HG03066 (cell line): ENCODE measurements at regions not wholly inside any gene's neighbourhood (a gene's known extent, or its start where the extent isn't known, plus 50 kb on each side); places are given as distances from the start of the nearest gene placed in this dataset.

Experiments
- ATAC-seq: cut with Tn5 transposase; IDR thresholded peaks from one replicate; pipeline ENCODE4 v1.9.1; 2021; ENCODE audit warnings: low read depth; ENCODE audit not compliant: unreplicated experiment

- ATAC-seq = no peak
Measured at GRCh38 chr20:58071298-58071697, 157.2 kb downstream of the ANKRD60 start.

GRCh38 chr20:58070664-58071196, 157.7 kb downstream of the ANKRD60 start:
- ATAC-seq = no peak

GRCh38 chr20:58069796-58070663, 158.4 kb downstream of the ANKRD60 start:
- no peak for ATAC-seq

- no peak for ATAC-seq
Measured at GRCh38 chr20:58069207-58069606, 159.2 kb downstream of the ANKRD60 start.

GRCh38 chr20:58065508-58066361, 162.7 kb downstream of the ANKRD60 start:
- ATAC-seq = no peak

- ATAC-seq = no peak
Measured at GRCh38 chr20:58064411-58065010, 163.9 kb downstream of the ANKRD60 start.

GRCh38 chr20:58059260-58059544, 169.3 kb downstream of the ANKRD60 start:
- ATAC-seq = no peak

- ATAC-seq = no peak
Measured at GRCh38 chr20:58058421-58059259, 169.8 kb downstream of the ANKRD60 start.

- ATAC-seq = no peak
Measured at GRCh38 chr20:58056921-58057686, 171.3 kb downstream of the ANKRD60 start.

GRCh38 chr20:58056021-58056591, 172.3 kb downstream of the ANKRD60 start:
- no peak for ATAC-seq

GRCh38 chr20:58054780-58055373, 173.6 kb downstream of the ANKRD60 start:
- ATAC-seq = no peak

GRCh38 chr20:58054082-58054779, 174.2 kb downstream of the ANKRD60 start:
- no peak for ATAC-seq

GRCh38 chr20:58053391-58054055, 174.9 kb downstream of the ANKRD60 start:
- no peak for ATAC-seq

- no peak for ATAC-seq
Measured at GRCh38 chr20:58051367-58051766, 177.1 kb downstream of the ANKRD60 start.

GRCh38 chr20:58048096-58048702, 180.3 kb downstream of the ANKRD60 start:
- no peak for ATAC-seq

- no peak for ATAC-seq
Measured at GRCh38 chr20:58046311-58046710, 182.1 kb downstream of the ANKRD60 start.

GRCh38 chr20:58045579-58045978, 182.9 kb downstream of the ANKRD60 start:
- no peak for ATAC-seq
